Body of pancreas (tissue), 4 donors: ENCODE measurements at regions not wholly inside any gene's neighbourhood (a gene's known extent, or its start where the extent isn't known, plus 50 kb on each side); places are given as distances from the start of the nearest gene placed in this dataset.

Experiments used
- ATAC-seq: fragments of 150-250 bp; one replicate; pipeline ENCODE4 v1.9.1; 2016
- DNase-seq, 4 donors: peaks; one replicate each; pipeline ENCODE4 v3.0.0-alpha.2; 2019
- H3K27ac ChIP-seq, 4 donors: fragments of 200-600 bp; sonication (generic); 1 replicate in 3 of 4; 2 replicates in 1 of 4; pipeline versions ENCODE4 v1.5.1 to v1.6.1; 2016 to 2019; ENCODE audit warnings: mild to moderate bottlenecking in 1 of 4, mixed read lengths in 1 of 4, moderate library complexity in 1 of 4
- H3K27me3 ChIP-seq, 2 donors: fragments of 200-600 bp; sonication (generic); one replicate each; pipeline ENCODE4 v1.6.0; 2016; ENCODE audit warnings: mild to moderate bottlenecking in 1 of 2
- H3K36me3 ChIP-seq, 2 donors: fragments of 200-600 bp; sonication (generic); replicated peaks in 1 of 2; 2 replicates each; pipeline ENCODE4 v1.5.1; 2016; ENCODE audit warnings: low read depth in 2 of 2; ENCODE audit not compliant: insufficient read depth in 1 of 2
- H3K4me1 ChIP-seq: fragments of 200-600 bp; sonication (generic); one replicate; pipeline ENCODE4 v1.6.0; 2016
- H3K4me3 ChIP-seq, 2 donors: fragments of 200-600 bp; sonication (generic); 1 replicate in 1 of 2; 2 replicates in 1 of 2; pipeline ENCODE4 v1.5.1; 2016 to 2019
- H3K9me3 ChIP-seq, 3 donors: fragments of 200-600 bp; sonication (generic); 1 replicate in 2 of 3; 2 replicates in 1 of 3; pipeline ENCODE4 v1.5.1; 2016
- CTCF ChIP-seq, 7 experiments: fragments of 450-650 bp in 4 of 7; fragments of 200-600 bp in 3 of 7; sonication (generic) in 3 of 7; IDR thresholded peaks; one replicate each; pipeline ENCODE4 v1.5.1; 2016 to 2019; ENCODE audit warnings: antibody characterized with exemption in 7 of 7
- POLR2A ChIP-seq, 3 donors: fragments of 450-650 bp; IDR thresholded peaks; one replicate each; pipeline ENCODE4 v1.6.1; 2016; ENCODE audit warnings: antibody characterized with exemption in 3 of 3, mild to moderate bottlenecking in 2 of 3
- WGBS, 2 donors: methylation state at CpG; one replicate each; pipeline ENCODE4 v1.1.5; 2017; 5-methylcytosine and 5-hydroxymethylcytosine counted together
- intact Hi-C: fragments of 100-400 bp; cut with DNase I; formaldehyde crosslinking; loops from one replicate; pipeline ENCODE4 v1.15.1; 2023

- DNase-seq (no peak), ATAC-seq (no peak)
- Histone ChIP-seq H3K36me3 (no peaks in the 10 kb centered on the region), H3K4me1 (no peaks in the 10 kb centered on the region), H3K4me3 (no peak overlapping the region), H3K27ac (no peak overlapping the region), H3K9me3 (peaks cover 0 to 4% (median 0%) of the 10 kb centered on the region in 3 donors), H3K27me3 (no peaks in the 10 kb centered on the region)
- no peak for TF ChIP-seq CTCF (IDR thresholded peaks at IDR 0.05)
- TF ChIP-seq POLR2A (IDR thresholded peaks at IDR 0.05): no peak
- intact Hi-C loops: no loop called here
- WGBS, 2 donors: 53 to 58% methylated on average over 1 of the region's 1 CpG
Observed at GRCh38 chr13:91286317-91286716, 61.2 kb upstream of the MIR17HG start.

- no peak overlapping the region for H3K27ac ChIP-seq
- H3K4me3 ChIP-seq: no peak overlapping the region
- H3K4me1 ChIP-seq: no peaks in the 10 kb centered on the region
- ATAC-seq: no peak
- intact Hi-C loops: no loop called here
- H3K27me3 ChIP-seq: no peaks in the 10 kb centered on the region
- no peaks in the 10 kb centered on the region for H3K36me3 ChIP-seq
- no peak for DNase-seq
- 51 to 68% methylated on average over 2 of the region's 2 CpGs for WGBS, 2 donors
- peaks cover 0 to 4% (median 0%) of the 10 kb centered on the region in 3 donors for H3K9me3 ChIP-seq
- TF ChIP-seq POLR2A (IDR thresholded peaks at IDR 0.05) (no peak), CTCF (IDR thresholded peaks at IDR 0.05) (no peak)
Observed at GRCh38 chr13:91291078-91291477, 56.4 kb upstream of the MIR17HG start.

- no peak for TF ChIP-seq POLR2A (IDR thresholded peaks at IDR 0.05)
- TF ChIP-seq CTCF (IDR thresholded peaks at IDR 0.05): no peak
- Histone ChIP-seq H3K36me3 (no peaks in the 10 kb centered on the region), H3K27me3 (no peaks in the 10 kb centered on the region), H3K27ac (no peak overlapping the region), H3K4me1 (no peaks in the 10 kb centered on the region), H3K4me3 (no peak overlapping the region), H3K9me3 (peaks cover 0 to 4% (median 0%) of the 10 kb centered on the region in 3 donors)
- intact Hi-C loops: no loop called here
- ATAC-seq: no peak
- 41 to 56% methylated on average over 7 of the region's 7 CpGs for WGBS, 2 donors
- DNase-seq: no peak
Observed at GRCh38 chr13:91292630-91293221, 54.8 kb upstream of the MIR17HG start.

- H3K27ac ChIP-seq: no peak overlapping the region
- no peaks in the 10 kb centered on the region for H3K36me3 ChIP-seq
- no peaks in the 10 kb centered on the region for H3K9me3 ChIP-seq
- DNase-seq (no peak), ATAC-seq (no peak)
- no peak overlapping the region for H3K4me3 ChIP-seq
- TF ChIP-seq CTCF (IDR thresholded peaks at IDR 0.05) (no peak), POLR2A (IDR thresholded peaks at IDR 0.05) (no peak)
- no peaks in the 10 kb centered on the region for H3K27me3 ChIP-seq
- intact Hi-C loops: no loop called here
- no peaks in the 10 kb centered on the region for H3K4me1 ChIP-seq
- WGBS, 2 donors: 54 to 59% methylated on average over 12 to 15 of the region's 15 CpGs
Observed at GRCh38 chr13:91295712-91296410, 51.6 kb upstream of the MIR17HG start.

DNA sequence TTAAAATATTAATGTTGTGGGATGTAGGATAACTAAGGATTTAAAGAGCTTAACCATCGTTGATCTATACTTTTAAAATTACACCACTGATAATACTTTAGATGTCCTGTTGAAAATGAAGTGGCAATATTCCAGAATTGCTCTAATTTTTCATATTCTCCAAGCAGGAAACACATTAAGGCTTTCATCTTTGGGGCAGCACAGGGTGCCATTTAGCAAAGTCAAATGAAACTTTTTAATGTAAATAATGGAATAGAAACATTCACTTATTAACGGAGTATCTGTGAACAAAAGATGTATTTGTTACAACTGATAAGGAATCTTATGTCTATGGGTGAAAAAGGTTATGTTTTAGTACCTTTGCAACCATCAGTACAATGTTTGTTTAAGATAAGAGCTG, 50.0 kb upstream of the MIR17HG start:
- Histone ChIP-seq H3K9me3 (no peaks in the 10 kb centered on the region), H3K36me3 (no peaks in the 10 kb centered on the region), H3K4me3 (no peak overlapping the region), H3K27me3 (no peaks in the 10 kb centered on the region), H3K27ac (no peak overlapping the region), H3K4me1 (no peaks in the 10 kb centered on the region)
- intact Hi-C loops: no loop called here
- WGBS, 2 donors: 5 to 18% methylated on average over 2 of the region's 2 CpGs
- no peak for TF ChIP-seq CTCF (IDR thresholded peaks at IDR 0.05)
- no peak for TF ChIP-seq POLR2A (IDR thresholded peaks at IDR 0.05)
- no peak for DNase-seq
- no peak for ATAC-seq
